ENCODE measurements at regions not wholly inside any gene's neighbourhood (a gene's known extent, or its start where the extent isn't known, plus 50 kb on each side); places are given as distances from the start of the nearest gene placed in this dataset.

DNA sequence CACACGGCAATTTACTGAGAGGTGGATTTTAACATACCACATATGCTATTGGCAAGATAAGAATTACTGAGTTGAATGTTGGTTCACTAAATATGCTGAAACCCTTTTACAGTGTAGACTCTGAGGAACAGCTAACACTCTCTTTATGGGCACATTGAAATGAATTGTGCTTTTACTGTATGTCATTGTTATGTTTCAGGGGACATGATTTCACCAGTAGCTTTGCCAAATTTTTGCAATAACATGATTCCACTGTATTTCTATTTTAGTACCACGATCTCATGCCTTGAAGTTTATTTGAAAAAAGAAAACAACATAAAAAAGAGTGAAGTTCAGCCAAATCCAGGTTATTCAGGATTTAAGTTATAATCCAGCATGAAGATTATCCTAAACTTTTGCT, 188.5 kb downstream of the HLX start:
- intact Hi-C loops (cut with micrococcal nuclease) = no loop called here

DNA sequence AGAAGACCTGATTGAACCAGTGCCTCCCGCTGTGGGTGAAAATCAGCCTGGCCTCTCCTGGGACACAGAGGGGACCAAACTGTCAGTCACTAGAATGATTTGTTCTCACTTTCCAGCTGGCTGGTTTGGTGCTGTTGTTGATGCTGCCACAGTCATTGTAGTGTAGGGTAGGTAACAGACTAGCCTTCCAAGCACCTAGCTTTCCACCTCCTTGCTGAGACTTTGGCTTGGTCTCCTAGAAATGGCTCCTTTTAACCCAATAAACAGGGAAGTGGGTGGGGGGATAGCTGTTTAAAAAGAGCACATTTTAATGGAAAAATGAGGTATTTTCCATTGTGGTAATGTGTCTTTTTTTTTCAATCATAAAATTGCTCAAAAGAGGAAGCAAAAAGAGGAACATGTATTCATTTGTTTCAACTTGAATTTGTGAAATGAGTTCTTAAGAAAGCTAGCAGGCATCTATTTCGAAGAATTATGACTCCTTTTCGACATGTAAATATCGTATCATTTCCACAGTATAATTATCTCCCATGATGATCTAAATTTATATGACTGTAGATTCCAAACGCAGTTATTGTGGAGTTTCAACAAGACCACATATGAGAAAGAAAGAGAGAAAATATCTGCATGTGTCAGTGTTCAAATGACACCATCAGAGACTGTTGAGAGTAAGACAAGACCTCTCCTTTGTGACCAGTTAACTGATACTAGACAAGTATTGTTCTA, 190.1 kb downstream of the HLX start:
- intact Hi-C loops (cut with micrococcal nuclease) = no loop called here

DNA sequence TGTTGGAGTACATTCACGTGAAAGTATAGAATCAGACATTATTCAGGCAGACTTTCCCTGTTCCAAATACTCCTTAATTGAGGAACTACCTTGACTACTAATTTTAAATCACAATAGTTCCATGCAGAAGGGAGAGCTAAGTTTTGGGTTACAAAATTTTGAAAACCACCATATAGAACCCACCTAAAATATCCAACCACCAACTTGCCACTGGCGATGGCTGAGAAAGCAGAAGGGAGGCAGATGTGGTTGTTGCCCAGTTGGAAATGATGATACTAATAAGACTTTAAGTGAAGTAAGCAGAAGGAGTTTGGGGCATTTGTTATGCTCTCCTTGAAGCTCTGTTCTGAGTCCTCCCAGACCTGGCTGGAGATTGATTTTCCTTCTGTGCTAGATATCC, 190.7 kb downstream of the HLX start:
- intact Hi-C loops (cut with micrococcal nuclease) = no loop called here

DNA sequence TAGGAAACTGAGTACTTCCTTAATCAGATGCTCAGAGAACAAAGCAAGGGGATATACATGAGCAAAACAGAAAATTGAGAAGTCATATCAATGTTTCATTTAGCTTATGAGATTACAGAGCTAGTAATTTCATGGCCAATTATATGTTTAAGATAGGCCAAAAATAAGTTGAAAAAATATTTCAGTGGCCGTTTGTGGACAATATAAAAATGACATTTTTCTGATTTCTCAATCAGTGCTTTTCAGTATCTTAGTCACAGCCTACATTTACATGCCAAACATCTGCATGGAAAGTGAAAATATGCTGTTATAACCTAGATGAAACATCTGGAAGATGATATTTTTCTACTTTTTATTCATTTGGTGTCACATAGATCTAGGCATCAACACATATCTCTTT, 192.5 kb downstream of the HLX start:
- intact Hi-C loops (cut with micrococcal nuclease) = no loop called here

DNA sequence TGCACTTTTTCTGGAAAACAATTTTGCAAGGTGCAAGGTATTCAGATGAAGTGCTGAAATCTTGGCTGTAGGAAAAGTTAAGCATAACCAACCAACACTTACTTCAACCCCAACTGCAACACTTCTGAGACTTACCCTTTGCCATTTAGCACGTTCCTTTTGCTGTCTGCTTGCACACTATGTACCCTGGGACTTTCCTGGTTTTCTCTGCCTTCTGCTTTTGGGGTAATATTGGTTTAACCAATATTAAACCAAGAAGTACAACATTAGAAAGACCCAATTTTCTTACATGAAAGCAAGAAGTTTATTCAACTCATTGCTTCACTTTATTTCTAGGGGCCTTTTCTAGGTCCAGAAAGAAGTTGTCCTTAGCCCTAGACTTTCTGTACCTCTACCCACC, 193.0 kb downstream of the HLX start:
- intact Hi-C loops (cut with micrococcal nuclease) = no loop called here

DNA sequence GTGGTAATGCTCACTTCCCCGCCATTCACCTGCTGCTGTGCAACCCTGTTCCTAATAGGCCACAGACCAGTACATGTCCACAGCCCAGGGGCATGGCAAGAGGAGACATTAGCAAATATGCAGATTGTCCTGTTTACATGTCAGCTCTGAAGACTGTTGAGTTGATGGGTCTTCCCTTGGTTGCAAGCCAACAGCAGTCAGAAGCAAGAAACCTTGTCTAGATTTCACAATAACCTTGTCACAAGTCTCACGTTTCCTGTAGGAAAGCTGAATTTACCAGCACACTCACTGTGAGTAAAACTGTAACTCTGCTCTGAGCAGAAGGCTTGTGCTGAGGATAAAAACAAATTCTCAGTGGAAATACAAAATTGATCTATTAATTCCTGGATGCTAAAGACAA, 195.1 kb downstream of the HLX start:
- intact Hi-C loops (cut with micrococcal nuclease) = no loop called here

DNA sequence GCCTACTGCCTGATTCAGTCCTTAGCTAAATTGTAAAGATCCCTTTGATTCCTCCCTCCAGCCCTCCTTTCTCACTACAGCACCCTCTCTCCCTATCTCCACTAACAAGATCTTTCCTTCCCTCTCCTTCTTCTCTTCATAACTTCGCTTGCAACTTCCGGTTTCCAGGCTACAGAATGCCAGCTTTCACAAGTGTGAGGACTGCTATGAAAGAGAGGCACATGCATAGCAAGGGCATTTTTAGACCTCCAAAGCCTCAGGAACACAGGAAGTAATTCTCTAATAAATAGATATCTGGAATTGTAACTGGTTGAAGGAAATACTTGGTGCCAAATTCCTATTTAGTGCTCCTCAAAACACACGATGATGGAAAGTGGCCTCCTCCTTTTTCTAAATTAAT, 196.7 kb downstream of the HLX start:
- intact Hi-C loops (cut with micrococcal nuclease) = no loop called here

DNA sequence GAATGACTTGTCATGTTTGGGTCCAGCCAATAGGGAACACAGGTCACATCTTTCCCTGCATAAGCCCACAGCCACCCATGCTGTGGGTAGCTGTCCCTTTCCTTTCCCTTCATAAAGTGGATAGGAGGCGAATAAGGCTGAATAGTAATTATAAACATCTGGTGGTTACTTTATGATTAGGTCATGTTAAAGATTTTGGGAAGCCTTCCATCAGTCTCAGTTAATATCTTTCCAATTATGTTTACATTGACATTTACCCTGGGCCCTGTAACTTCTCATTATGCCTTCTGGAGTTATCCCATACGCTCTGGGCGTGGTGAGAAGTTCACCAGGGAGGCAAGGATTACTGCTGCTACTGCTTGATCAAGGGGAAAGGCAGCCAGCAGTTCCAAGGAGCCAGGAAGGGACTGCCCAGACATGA, 197.2 kb downstream of the HLX start:
- intact Hi-C loops (cut with micrococcal nuclease) = no loop called here

DNA sequence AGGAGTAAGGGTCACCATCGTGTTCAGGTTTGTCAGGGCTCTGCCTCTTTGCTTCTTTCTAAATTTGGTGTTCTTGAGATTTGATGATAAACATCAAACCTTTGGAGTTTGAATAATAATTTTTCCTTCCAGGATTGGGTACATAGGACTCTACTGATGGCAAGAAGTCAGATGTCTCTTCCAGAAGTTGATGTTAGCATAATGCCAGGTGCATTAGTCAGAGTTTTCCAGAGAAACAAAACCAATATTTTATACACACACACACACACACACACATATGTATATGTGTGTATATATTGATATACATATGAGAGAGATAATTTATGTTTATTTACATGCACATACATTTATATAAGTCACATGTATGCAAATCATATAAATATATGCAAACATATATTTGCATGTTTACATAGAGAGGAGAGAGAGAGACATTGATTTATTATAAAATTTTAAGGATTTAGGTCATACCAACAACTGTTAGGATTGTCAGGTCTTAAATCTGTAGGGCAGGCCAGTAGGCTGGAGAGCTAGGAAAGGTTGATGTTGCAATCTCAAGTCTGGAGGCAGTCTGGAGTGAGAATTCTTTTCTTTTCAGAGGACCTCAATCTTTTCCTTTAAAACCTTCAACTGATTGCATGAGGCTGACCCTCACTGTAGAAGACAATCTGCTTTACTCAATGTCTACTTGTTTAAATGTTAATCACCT, 199.2 kb downstream of the HLX start:
- intact Hi-C loops (cut with micrococcal nuclease) = no loop called here

DNA sequence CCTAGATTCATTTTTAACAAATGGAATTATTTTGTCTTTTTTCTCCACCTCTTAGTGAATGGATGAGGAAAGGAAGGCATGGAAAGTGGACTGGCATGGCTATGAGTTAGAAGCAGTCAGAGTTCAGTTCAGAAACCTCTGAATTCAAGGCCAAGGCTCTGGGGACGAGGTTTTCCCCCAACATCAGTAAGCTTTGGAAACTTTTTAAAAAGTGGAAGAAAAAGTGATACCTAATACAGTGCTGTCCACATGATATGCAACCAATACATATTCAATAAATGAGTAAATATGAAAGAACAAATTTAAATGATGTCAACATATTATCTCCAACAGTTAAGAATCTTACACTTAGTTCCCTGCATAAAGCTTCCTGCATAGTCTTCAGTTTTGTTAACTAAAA, 204.7 kb downstream of the HLX start:
- intact Hi-C loops (cut with micrococcal nuclease) = no loop called here

DNA sequence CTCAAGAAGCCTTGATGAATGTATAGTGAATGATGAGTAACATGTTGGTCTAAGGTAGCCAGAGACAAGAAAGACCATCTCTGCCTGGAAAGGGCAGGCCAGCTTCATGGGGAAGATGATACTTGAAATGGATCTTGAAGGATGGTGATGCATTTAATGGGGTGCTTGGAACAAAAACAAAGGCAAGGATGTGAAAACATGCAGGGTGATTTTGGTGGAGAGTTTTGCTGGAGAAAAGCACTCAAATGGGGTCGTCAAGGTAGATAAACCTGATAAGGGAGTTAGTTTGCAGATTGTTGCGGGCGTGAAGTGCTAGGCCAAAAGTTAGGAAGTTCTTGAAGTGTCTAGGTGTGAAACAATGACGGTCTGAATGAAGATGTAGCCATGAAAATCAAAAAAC, 205.4 kb downstream of the HLX start:
- intact Hi-C loops (cut with micrococcal nuclease) = no loop called here

DNA sequence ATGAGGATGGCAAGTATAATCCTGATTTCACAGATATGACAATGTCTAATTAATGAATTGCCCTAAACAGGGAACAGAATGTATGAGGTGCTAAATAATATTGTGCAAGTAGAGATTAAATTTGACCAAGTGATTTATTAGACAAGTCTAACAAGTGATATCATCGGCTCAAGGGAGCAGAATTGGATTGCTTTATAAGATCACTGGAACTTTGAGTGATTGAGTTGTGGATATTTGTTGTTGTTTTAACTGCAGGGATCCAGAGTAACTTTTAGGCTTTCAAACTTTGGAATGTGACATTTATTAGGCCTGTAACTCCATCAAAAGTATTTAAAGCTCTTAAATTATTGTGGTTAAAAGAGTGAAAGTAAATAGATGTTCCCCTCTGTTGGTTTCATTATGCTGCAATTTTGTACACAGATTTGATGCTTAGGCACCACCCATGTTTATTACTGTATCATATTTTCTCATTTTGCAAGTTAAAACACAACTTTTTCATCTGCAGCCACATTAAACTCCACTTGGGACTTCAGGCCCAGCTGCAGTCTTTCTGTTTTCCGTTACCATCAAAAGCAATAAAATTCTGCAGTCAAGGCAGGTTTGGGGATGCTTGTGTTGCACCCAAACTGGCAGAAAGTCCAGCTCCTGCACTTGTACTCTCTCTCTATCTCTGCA, 206.6 kb downstream of the HLX start:
- intact Hi-C loops (cut with micrococcal nuclease) = no loop called here

DNA sequence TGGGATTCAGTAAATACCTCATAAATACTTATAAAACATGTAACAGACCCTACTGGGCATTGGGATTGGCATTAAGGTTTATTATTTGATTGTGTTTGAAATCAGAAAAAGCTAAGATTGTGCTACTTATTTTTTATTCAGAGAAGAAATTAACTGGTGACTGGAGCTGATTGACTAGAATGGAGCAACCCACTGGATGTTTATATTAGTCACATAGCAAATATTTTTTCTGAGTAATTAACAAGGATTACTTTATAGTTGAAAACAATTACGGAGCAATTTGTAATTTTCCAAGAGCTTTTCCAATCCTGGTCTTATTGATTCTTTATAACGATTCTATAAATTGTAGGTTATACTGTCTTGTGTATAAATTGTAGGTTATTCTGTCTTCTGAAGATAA, 208.7 kb downstream of the HLX start:
- intact Hi-C loops (cut with micrococcal nuclease) = no loop called here

DNA sequence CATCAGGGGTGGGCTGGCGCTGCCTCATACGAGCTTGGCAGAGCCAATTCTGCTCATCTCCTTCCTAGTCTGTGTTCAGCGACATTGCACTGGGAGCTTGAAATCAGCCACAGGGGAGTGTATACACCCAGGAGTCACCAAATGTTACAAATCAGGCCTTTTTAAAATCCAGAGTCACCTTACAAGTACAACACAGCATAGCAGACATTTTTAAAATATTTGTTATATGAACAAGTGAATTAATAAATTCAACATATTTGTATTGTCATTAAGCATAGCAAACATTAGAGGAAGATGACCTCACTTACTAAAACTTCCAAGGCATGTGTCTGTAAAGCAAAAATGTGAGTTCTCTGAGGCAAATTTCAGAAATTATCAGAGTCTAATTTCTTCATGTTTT, 210.0 kb downstream of the HLX start:
- intact Hi-C loops (cut with micrococcal nuclease) = no loop called here

DNA sequence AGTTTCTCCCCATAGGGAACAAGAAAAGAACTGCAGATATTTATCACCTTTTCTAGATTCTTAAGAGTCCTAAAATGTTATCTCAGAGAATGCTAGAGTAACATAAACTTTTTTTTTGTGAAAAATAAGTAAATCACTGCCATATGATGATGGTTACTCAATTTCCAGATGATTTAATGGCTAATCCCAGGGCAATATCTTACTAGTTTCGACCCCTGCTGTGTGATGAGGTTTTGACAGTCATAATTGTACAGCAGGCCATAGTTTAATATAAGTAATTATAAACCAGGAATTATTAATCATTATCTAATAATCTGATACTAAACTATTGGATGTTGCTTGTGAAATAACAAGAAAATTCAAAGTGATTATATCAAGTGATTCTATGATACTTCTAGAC, 210.6 kb downstream of the HLX start:
- intact Hi-C loops (cut with micrococcal nuclease) = no loop called here

DNA sequence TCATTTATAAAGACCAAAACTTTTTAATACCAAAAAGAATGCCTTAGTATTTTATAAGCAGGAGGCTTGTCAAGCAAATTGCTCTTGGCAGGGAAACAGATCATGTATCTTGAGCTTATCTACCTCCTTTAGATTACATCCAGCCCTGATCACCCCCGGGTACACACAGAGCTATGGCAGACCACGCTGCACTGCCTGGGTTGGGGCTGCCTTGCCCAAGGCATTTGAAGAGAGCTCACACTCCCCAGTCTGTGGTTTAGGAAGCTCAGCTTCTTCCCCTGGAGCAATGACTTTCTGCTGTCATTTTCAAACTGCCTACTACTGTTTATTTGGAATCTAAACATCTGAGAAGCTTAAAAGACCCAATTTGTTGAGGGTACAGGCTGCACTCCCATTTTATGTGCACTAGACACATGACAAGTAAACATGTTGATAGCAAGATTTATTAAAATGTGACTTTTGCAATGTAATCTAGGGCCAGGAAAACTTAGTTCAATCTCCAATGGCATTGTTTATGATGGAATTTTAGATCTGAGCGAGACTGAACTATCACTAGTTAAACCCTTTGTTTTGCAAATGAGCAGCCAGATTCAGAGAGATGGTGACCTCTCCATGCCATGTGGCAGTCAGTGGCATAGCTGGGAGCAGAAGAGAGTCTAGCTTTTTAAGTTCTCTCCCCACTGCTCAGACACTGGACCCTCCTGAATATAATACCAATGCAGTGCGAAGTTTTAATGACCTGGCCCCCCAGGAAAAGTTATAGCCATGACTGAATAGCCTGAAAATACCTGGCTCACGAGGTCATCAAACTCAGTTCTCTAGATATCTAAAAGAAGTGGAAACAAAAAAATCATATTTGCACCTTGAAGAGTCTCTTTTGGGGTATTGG, 214.9 kb downstream of the HLX start:
- intact Hi-C loops (cut with micrococcal nuclease) = no loop called here

DNA sequence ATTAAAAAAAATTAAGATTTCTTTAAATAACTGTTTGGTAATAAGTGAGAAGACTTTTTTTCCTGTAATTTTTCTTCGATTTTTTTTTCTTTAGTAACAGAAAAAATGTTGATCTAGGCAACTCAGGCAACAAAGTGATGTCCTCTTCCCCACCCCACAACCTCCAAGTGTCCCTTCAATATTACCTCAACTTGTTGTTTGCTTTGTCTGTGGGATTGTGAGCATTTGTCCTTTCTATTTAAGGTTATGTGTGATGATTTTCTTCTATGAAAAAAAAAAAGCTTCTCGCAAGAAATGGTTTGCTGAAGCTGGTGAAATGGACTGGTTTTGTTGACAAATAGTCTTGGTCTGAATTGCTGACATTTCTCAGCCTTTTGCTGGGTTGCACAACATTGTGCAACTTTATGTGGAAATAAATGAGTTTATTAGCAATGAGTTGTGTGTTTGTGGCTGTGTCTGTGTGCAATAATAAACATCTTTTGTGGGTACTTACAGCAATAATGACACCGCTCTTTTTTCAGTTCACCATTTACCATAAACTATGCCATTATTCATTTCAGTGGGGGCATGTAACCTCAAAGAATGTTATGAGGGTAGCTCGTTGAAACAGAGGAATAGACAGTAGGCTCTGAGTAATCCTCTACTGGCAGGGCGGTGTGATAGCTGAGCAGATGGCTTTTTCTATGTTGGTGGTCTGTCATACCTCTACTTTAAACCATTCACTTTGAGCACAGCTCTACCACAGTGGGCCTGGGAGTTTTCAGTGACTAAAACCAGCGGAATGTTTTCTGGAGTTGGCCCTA, 218.4 kb downstream of the HLX start:
- intact Hi-C loops (cut with micrococcal nuclease) = no loop called here

DNA sequence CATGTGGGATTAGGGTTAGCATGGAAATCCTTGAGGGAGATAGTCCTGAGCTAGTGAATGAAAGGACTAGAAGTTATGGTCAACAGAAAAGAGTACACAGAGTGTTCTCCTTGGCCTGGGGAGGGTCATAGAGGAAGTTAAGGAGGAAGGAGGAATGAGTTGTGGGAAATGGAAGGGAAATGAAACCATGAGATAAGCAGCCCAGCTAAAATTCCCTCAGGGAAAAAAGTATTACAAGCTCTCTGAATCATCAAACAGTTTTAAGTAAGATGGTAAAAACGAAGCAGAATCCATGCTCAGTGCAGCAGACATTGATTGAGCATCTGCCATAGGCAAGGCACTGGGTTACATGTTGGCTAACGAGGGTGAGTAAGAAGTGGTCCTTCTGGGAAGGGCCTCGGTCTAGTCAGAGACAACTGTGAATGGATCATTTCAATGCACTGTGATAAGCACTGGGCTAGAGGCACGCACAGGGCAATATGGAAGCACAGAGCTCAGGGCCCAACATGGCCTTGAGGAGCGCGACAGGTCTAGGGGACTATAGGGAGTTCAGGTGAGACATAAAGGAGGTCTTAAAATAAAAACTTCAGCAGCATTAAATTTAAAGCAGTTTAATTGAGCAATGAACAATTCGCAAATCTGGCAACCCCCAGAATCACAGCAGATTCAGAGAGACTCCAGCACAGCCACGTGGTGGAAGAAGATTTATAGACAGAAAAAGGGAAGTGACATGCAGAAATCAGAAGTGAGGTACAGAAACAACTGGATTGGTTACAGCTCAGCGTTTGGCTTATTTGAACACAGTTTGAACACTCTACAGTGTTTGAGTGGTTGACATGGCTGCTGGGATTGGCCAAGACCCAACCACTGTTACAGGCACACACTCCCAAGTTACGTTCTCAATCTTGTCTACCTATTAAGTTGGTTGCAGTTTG, 219.5 kb downstream of the HLX start:
- intact Hi-C loops (cut with micrococcal nuclease) = no loop called here

DNA sequence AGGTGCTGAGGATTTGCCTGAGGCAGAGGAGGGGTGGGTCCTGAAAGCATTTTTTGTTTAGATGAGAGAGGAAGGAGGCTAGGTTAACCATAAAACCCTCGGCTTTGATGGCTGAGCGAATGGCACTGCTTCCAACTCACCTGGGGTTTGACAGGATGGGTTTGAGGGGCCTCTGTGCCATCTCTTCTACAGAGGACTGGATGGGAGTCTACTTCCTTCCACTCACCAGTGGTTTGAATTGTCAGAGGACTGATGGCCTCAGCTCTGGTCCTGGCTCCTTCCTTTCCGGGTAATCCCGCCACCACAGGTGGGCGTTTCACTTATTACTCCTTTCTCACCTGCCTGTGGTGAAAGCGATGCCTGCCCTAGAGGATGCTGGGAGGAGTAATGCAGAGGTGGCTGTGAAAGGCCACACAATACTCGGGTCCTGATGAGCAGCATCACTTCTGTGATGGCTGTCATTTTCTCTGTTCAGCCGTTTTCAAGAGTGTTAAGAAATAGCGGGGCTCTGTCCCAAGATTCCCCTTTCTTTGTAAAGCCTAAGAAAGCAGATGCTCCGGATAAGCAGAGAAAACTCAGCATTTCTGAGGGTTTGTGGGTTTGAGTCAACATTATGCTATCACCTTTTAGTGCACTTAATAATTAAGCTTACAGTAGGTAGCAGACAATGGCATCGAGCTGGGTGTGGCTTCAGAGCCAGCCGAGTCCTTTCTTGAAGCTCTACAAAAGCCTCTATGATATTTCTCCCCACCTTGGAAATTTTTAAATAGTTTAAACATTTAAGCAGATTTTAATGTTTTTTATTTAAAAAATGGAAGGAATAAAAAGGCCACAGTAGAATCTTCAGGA, 220.7 kb downstream of the HLX start:
- intact Hi-C loops (cut with micrococcal nuclease) = no loop called here

Data from T-helper 2 cell treated with Interferon-gamma antibody and Interleukin-4, amounts not matched to agents 100 ng/mL and 5 ng/mL, for 36 hours (primary cell).